HG02884 (cell line): ENCODE measurements at regions not wholly inside any gene's neighbourhood (a gene's known extent, or its start where the extent isn't known, plus 50 kb on each side); places are given as distances from the start of the nearest gene placed in this dataset.
"Not testable (repeated sequence)": the region's sequence is repeated elsewhere in the genome, so short reads cannot be mapped to it uniquely, and the experiment has no call there.

Source experiments
- ATAC-seq: cut with Tn5 transposase; IDR thresholded peaks from one replicate; pipeline ENCODE4 v1.9.1; 2021; ENCODE audit warnings: mild to moderate bottlenecking, moderate library complexity; ENCODE audit not compliant: unreplicated experiment

GRCh38 chr12:25682421-25682820, 129.3 kb upstream of the LMNTD1 start:
- no peak for ATAC-seq

- ATAC-seq = no peak
Observed at GRCh38 chr12:25684070-25684469, 131.0 kb upstream of the LMNTD1 start.

- ATAC-seq = no peak
Observed at GRCh38 chr12:25686351-25686750, 133.3 kb upstream of the LMNTD1 start.

DNA sequence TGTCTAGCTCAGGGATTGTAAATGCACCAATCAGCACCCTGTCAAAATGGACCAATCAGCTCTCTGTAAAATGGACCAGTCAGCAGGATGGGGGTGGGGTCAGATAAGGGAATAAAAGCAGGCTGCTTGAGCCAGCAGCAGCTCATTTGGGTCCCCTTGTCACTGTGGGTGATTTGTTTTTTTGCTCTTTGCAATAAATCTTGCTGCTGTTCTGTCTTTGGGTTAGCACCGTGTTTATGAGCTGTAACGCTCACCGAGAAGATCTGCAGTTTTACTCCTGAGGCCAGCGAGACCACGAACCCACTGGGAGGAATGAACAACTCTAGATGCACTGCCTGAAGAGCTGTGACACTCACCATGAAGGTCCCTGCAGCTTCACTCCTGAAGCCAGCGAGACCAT, 134.1 kb upstream of the LMNTD1 start:
- ATAC-seq = no peak

DNA sequence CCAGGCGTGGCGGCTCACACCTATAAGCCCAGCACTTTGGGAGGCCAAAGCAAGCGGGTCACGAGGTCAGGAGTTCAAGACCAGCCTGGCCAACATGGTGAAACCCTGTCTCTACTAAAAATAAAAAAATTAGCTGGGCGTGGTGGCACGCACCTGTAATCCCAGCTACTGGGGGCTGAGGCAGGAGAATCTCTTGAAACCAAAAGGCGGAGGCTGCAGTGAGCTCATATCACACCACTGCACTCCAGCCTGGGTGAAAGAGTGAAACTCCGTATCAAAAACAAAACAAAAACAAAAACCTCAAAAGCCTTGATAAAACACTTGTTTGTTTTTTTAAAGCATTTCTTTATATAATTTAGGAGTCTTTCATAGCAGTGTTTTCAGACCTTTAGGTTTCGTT, 135.8 kb upstream of the LMNTD1 start:
- not testable (repeated sequence) for ATAC-seq

DNA sequence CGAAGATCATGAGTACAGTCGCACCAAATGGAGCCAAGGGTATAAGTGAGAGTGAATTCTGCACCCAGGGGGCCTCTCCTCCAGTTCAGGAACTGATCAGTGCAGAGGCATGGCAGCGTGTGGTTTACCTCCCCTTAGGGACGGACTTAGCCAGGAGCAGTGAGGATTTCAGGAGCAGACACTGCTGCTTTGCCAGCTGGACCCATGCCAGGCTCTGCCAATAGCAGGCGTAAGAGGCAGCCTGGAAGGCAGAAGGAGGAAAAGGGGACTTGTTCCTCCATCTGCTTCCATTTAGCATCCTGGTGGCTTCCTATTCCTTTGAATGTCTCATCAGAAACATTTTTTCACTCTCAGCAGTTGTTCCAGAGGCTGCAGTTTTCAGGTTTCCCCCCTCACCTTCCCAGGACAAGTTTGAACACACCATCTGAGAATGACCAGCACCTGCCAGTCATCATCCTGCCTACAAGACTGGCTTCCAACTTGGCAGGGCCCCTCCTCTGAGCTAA, 137.0 kb upstream of the LMNTD1 start:
- ATAC-seq = no peak

DNA sequence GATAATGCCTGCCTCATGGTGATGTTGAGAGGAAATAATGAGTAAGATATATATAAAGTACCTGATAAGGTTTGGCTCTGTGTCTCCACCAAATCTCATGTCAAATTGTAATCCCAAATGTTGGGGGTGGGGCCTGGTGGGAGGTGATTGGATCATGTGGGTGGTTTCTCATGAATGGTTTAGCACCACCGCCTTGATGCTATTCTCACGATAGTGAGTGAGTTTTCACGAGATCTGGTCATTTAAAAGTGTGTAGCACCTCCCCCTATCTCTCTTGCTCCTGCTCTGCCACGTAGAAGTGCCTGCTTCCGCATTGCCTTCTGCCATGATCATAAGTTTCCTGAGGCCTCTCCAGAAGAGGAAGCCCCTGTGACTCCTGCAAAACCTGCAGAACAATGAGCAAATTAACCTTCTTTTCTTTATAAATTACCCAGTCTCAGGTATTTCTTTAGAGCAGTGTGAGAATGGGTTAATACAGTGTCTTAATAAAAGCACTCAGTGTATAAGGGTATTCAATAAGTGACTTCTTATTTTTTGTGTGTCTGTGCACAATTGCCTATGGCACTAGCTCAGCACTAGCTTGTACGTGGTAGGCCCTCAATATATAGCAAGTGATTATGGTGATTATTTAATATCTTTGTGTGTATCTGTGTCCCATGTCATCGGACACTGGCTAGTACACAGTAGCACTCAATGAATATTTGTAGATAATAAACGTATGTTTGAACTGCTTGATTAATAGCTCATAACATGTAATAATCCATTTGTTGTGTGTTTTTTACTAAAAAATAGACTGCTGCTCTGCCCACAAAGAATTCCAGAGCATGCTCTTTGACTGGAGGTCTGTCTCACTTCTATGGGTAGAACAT, 138.1 kb upstream of the LMNTD1 start:
- ATAC-seq = no peak

DNA sequence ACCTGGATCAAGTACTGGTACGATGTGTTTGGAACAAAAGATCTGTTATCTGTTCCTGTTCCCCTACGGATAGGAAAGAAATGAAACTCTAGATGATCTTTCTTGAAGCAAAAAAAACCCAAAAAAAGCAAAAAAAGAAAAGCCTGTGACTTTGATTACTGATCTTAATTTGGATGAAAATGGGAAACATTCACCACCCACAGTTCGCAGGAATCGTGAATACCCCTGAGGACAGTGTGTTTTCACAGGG, 138.7 kb upstream of the LMNTD1 start:
- no peak for ATAC-seq

- no peak for ATAC-seq
Observed at GRCh38 chr12:25692115-25693035, 139.3 kb upstream of the LMNTD1 start.

- no peak for ATAC-seq
Observed at GRCh38 chr12:25694072-25694471, 141.0 kb upstream of the LMNTD1 start.

GRCh38 chr12:25695574-25695973, 142.5 kb upstream of the LMNTD1 start:
- no peak for ATAC-seq

DNA sequence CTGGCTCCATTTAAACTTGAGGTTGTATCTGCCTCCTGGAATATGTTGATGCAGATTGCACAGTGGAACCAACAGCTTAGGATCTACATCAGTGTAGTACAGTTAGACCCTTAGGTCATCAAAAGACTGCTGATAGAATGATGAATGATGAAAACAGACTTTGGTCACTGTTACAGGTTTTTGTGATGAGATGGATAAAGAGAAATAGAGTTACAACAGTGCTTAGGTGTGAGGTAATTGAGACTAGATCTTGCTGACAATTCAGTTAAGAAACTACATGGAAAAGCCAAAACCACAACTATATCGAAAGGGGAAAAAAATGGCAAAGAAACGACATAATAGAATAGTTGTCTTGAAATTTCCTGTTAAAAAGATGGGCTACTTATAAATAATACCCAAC, 145.7 kb upstream of the LMNTD1 start:
- ATAC-seq = no peak

DNA sequence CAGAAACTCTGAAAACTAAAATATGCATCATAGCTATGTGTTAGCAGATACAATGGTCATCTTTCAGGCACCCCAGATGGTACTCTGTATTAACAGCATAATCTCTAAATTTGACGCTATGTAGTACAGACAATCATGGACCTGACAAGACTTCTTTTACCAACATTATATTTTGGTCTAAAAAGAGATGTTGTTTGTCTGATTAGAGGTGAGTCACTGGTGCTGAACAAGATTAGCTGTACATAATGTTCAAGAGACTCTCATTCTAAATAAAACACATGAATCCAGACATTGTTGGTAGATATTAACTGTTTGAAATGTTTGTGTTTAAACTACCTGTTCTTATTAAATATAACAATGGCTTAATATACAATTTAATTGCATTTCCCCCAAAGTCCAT, 146.4 kb upstream of the LMNTD1 start:
- no peak for ATAC-seq

- no peak for ATAC-seq
Observed at GRCh38 chr12:25701290-25701689, 148.2 kb upstream of the LMNTD1 start.

- ATAC-seq = no peak
Observed at GRCh38 chr12:25702553-25702952, 149.5 kb upstream of the LMNTD1 start.

GRCh38 chr12:25705261-25705660, 152.2 kb upstream of the LMNTD1 start:
- ATAC-seq = no peak

GRCh38 chr12:25706646-25707045, 153.6 kb upstream of the LMNTD1 start:
- ATAC-seq = not testable (repeated sequence)

- no peak for ATAC-seq
Observed at GRCh38 chr12:25707056-25707455, 154.0 kb upstream of the LMNTD1 start.

- no peak for ATAC-seq
Observed at GRCh38 chr12:25708661-25709060, 155.6 kb upstream of the LMNTD1 start.

DNA sequence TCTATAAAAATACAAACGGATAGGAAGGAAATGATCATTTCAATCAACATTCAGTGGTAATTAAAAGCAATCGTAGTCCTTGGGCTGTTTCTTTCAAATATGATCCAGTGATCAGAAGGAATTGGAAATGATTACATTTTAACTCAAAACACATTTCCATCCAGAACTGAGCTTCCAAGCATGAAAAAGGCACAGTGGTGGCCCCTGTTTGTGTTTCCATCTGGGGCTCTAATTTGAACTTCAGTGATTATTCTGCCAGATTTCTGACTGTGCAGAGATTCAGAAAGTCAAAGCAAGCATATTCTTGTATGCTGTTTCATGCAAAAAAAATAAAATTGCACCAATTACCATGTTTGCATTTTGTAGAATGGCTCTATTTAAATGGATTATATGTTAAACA, 157.0 kb upstream of the LMNTD1 start:
- ATAC-seq = no peak

GRCh38 chr12:25710938-25711605, 158.0 kb upstream of the LMNTD1 start:
- ATAC-seq = not testable (repeated sequence)
